ENCODE measurements at regions not wholly inside any gene's neighbourhood (a gene's known extent, or its start where the extent isn't known, plus 50 kb on each side); places are given as distances from the start of the nearest gene placed in this dataset.

- TF ChIP-seq GATA2 (IDR thresholded peaks at IDR 0.05; ENCODE audit: insufficient read depth, insufficient read length, low read depth, low read length) (no peak), CTCF (IDR thresholded peaks at IDR 0.05; ENCODE audit: extremely low read depth in 1 of 2, insufficient read depth in 1 of 2, low read depth in 1 of 2, low read length in 2 of 2) (no peak), MYC (IDR thresholded peaks at IDR 0.05; ENCODE audit: low read depth, low read length) (no peak), EZH2 (IDR thresholded peaks at IDR 0.05; ENCODE audit: borderline replicate concordance, low read depth, low read length, severe bottlenecking) (no peak), POLR2AphosphoS5 (IDR thresholded peaks at IDR 0.05; ENCODE audit: insufficient read depth, low read depth, low read length) (no peak), JUN (IDR thresholded peaks at IDR 0.05; ENCODE audit: borderline replicate concordance, insufficient read depth, insufficient read length, low read depth) (no peak), POLR2A (IDR thresholded peaks at IDR 0.05; ENCODE audit: low read depth, low read length) (no peak), FOS (IDR thresholded peaks at IDR 0.05; ENCODE audit: borderline replicate concordance, insufficient read depth, low read length) (no peak)
- TF ChIP-seq, protein P1, sequence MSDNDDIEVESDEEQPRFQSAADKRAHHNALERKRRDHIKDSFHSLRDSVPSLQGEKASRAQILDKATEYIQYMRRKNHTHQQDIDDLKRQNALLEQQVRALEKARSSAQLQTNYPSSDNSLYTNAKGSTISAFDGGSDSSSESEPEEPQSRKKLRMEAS (IDR thresholded peaks at IDR 0.05; ENCODE audit: insufficient read depth, insufficient read length): no peak
- Histone ChIP-seq H2AFZ (ENCODE audit: low read depth, low read length) (no peak overlapping the region), H4K20me1 (replicated peaks; ENCODE audit: control insufficient read depth, extremely low read depth, insufficient read depth, low read length) (no peaks in the 10 kb centered on the region), H3K27ac (ENCODE audit: insufficient read depth, low read depth, low read length) (no peak overlapping the region), H3K27me3 (ENCODE audit: control insufficient read depth in 2 of 2, insufficient read depth in 2 of 2, low read length in 2 of 2) (no peaks in the 10 kb centered on the region), H3K36me3 (ENCODE audit: control insufficient read depth in 2 of 2, extremely low read depth in 1 of 2, insufficient read depth in 2 of 2, low read length in 2 of 2) (no peaks in the 10 kb centered on the region), H3K9me3 (replicated peaks; ENCODE audit: control insufficient read depth, insufficient read depth, low read length) (no peaks in the 10 kb centered on the region), H3K4me3 (replicated peaks in 1 of 3; ENCODE audit: insufficient read depth in 1 of 3, low read depth in 1 of 3, low read length in 3 of 3) (no peak overlapping the region), H3K4me2 (ENCODE audit: insufficient read depth, low read length) (no peak overlapping the region), H3K4me1 (ENCODE audit: control insufficient read depth, extremely low read depth, insufficient read depth, low read length) (no peaks in the 10 kb centered on the region), H3K9ac (replicated peaks; ENCODE audit: extremely low read depth, insufficient read depth, low read length) (no peak overlapping the region), H3K9me1 (replicated peaks; ENCODE audit: control insufficient read depth, extremely low read depth, insufficient read depth, low read length) (no peaks in the 10 kb centered on the region), H3K79me2 (ENCODE audit: control insufficient read depth, insufficient read depth, low read length) (no peaks in the 10 kb centered on the region)
- CTCF ChIA-PET: no interaction called here
- DNase-seq (ENCODE audit: low read depth, low spot score) (no peak), FAIRE-seq (no peak)
- intact Hi-C loops (cut with micrococcal nuclease): no loop called here
- no TSS peak for BruUV-seq (replicated peaks)
- POLR2A ChIA-PET: no interaction called here
- dilution Hi-C loops (cut with MboI; ENCODE audit: extremely low pct_ligation_motif_present, low sequenced_read_pairs): no loop called here
Observed at GRCh38 chr7:79927116-79927515, 207.5 kb upstream of the GNAI1 start.

Measured in endothelial cell of umbilical vein (primary cell).